Mesothelial cell of epicardium (in vitro differentiated cells): ENCODE measurements at regions not wholly inside any gene's neighbourhood (a gene's known extent, or its start where the extent isn't known, plus 50 kb on each side); places are given as distances from the start of the nearest gene placed in this dataset.

Experiments used
- DNase-seq, 2 experiments: peaks; one replicate each; pipeline ENCODE4 v3.0.0; 2021; ENCODE audit warnings: low spot score in 2 of 2; ENCODE audit not compliant: unreplicated experiment in 2 of 2
- H3K27ac Mint-ChIP-seq: 2 replicates; pipeline ENCODE4 v1.8.0; 2021; ENCODE audit warnings: mixed read lengths
- H3K27me3 Mint-ChIP-seq: 2 replicates; pipeline ENCODE4 v1.8.0; 2021; ENCODE audit warnings: low read depth, mixed read lengths
- H3K36me3 Mint-ChIP-seq: 2 replicates; pipeline ENCODE4 v1.8.0; 2021; ENCODE audit warnings: mixed read lengths
- H3K4me1 Mint-ChIP-seq: 2 replicates; pipeline ENCODE4 v1.8.0; 2021; ENCODE audit warnings: mixed read lengths
- H3K4me3 Mint-ChIP-seq: 2 replicates; pipeline ENCODE4 v1.8.0; 2021; ENCODE audit warnings: mild to moderate bottlenecking, moderate library complexity, mixed read lengths
- H3K9me3 Mint-ChIP-seq: 2 replicates; pipeline ENCODE4 v1.8.0; 2021; ENCODE audit warnings: mixed read lengths
- TF ChIP-seq, protein P1 (sequence below): fragments of 200-600 bp; sonication (generic); IDR thresholded peaks from one replicate; pipeline ENCODE4 v1.5.0; 2021; ENCODE audit warnings: antibody characterized with exemption; ENCODE audit not compliant: unreplicated experiment

DNA sequence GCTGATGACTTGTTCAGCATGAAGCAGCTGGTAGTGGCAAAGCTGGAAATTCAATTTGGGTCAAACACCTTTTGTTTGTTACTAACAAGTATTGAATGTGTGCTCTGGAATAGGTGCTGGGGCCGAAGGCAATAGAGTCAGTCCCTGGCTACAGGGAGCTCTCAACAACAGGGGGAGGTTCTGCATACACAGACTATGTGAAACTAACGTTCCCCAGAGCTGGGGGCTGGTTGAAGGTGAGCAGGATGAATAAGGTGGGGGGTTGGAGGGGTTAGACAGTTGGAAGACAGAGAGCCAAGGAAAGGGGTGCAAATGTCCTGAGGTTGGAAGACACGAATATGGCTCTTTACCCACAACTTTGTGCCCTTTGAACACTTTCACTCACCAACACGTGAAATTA lies 84.1 kb upstream of the PLPP4 start:
- Mint-ChIP-seq H3K9me3 (peaks cover 8% of the 10 kb centered on the region), H3K4me1 (no peaks in the 10 kb centered on the region), H3K4me3 (no peak overlapping the region), H3K27ac (no peak overlapping the region), H3K27me3 (peaks cover 46% of the 10 kb centered on the region), H3K36me3 (no peaks in the 10 kb centered on the region)
- DNase-seq: no peak
- TF ChIP-seq, protein P1, sequence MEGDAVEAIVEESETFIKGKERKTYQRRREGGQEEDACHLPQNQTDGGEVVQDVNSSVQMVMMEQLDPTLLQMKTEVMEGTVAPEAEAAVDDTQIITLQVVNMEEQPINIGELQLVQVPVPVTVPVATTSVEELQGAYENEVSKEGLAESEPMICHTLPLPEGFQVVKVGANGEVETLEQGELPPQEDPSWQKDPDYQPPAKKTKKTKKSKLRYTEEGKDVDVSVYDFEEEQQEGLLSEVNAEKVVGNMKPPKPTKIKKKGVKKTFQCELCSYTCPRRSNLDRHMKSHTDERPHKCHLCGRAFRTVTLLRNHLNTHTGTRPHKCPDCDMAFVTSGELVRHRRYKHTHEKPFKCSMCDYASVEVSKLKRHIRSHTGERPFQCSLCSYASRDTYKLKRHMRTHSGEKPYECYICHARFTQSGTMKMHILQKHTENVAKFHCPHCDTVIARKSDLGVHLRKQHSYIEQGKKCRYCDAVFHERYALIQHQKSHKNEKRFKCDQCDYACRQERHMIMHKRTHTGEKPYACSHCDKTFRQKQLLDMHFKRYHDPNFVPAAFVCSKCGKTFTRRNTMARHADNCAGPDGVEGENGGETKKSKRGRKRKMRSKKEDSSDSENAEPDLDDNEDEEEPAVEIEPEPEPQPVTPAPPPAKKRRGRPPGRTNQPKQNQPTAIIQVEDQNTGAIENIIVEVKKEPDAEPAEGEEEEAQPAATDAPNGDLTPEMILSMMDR: no peak

DNA sequence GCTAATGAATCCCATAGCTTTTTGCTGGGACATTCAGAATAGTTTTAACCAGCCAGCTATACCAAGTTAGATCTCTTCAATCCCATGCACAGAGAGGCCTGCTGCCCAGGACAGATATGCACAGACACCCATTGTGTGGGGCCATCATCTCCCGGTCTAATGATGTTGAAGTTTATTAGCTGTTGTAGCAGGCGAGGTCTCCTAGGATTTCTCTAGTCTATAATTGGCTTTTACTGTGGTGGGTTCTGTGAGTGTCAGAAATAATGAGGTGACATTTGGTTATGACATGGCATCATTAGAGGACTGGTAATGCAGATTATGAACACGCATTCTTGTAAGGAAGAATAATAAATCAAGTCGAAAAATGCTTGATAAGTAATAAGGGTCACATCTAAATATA lies 81.4 kb upstream of the PLPP4 start:
- no peak for DNase-seq
- no peaks in the 10 kb centered on the region for H3K4me1 Mint-ChIP-seq
- TF ChIP-seq, protein P1: no peak
- H3K27ac Mint-ChIP-seq: no peak overlapping the region
- no peaks in the 10 kb centered on the region for H3K36me3 Mint-ChIP-seq
- H3K27me3 Mint-ChIP-seq: peaks cover 27% of the 10 kb centered on the region
- no peak overlapping the region for H3K4me3 Mint-ChIP-seq
- peaks cover 7% of the 10 kb centered on the region for H3K9me3 Mint-ChIP-seq

DNA sequence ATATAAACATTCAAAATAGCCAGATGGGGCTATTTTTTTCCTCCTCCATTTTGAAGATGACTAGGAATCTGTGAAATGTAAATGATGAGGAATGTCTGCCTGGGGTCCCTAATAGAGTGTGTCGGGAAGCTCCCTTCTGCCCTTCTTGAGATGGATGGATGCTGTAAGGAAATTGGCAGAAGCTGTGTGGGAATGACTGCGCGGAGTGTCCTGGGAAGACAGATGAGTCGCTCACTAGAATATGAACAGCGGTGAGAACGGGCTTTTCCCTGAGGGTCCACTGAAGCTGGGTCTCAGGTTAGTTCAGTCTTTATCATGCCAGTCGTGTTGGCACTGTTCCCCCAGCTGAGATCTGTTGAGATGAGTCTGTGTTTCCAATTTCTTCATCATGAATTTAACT lies 75.1 kb upstream of the PLPP4 start:
- Mint-ChIP-seq H3K27me3 (peaks cover 8% of the 10 kb centered on the region), H3K9me3 (peaks cover 3% of the 10 kb centered on the region), H3K27ac (no peak overlapping the region), H3K4me3 (no peak overlapping the region), H3K4me1 (peaks cover 12% of the 10 kb centered on the region), H3K36me3 (no peaks in the 10 kb centered on the region)
- TF ChIP-seq, protein P1: no peak
- DNase-seq: no peak

DNA sequence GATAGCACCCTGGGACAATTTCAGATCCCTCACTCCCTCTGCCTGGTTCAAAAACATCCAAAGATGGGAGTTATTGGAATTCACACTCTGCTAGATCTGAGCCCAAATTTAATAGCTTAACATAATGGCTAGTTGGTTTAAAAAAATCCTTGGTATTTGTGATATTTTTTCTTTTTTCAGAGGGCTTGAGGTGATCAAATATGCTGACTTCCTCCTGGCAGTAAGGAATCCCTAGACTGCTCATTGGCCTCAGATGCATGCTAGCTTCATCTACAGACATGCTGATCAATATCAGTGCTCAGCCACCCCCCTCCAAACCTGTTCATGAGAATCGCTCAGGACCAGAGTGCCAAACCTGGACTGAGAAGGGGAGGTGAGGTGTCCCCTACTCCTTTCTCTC lies 74.7 kb upstream of the PLPP4 start:
- H3K27ac Mint-ChIP-seq: no peak overlapping the region

DNA sequence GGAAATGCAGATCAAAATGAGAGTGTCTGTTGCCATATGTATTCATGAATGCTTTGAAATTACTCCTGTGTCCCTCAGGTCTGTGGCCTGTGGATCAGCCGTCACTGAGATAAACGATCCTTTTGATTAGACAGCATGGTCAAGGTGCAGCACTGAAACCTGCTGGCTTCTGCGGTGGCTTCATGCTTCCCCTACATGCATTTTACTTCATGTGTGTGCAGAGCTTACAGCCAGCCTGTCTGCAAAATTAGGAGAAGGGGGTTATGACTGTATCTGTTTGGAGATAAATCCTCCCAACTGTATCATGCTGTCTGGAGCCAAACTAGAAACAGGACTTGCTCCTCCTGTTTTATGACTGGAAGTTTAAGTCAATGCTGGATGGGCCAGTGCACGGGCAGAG lies 71.0 kb upstream of the PLPP4 start:
- Mint-ChIP-seq H3K27ac (no peak overlapping the region), H3K27me3 (no peaks in the 10 kb centered on the region), H3K4me1 (peaks cover 13% of the 10 kb centered on the region), H3K36me3 (no peaks in the 10 kb centered on the region), H3K4me3 (no peak overlapping the region), H3K9me3 (no peaks in the 10 kb centered on the region)
- TF ChIP-seq, protein P1: no peak
- DNase-seq: no peak

More for the DNA sequence above, 74.7 kb upstream of the PLPP4 start:
- TF ChIP-seq, protein P1: no peak
- Mint-ChIP-seq H3K27me3 (peaks cover 6% of the 10 kb centered on the region), H3K4me1 (peaks cover 12% of the 10 kb centered on the region), H3K36me3 (no peaks in the 10 kb centered on the region), H3K9me3 (peaks cover 3% of the 10 kb centered on the region), H3K4me3 (no peak overlapping the region)
- no peak for DNase-seq

DNA sequence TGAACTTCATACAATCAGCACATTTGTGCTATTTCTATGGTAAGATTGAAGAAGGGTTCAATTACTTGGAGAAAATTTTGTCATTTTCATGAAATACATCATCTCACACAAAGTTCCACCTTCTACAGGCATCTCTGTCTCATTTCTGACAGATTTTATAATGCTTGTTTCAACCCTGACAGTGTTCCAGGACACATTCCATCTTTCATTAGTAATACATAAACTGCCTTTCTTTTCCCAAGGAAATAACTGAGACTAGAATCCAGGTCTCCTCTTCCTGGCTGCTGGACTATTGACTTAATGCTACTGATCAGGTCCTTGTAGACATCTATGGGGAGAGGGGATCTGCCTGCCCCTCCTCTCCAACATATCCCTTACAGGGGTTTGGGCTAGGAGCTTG lies 70.1 kb upstream of the PLPP4 start:
- no peaks in the 10 kb centered on the region for H3K27me3 Mint-ChIP-seq
- no peak overlapping the region for H3K27ac Mint-ChIP-seq
- H3K9me3 Mint-ChIP-seq: no peaks in the 10 kb centered on the region
- H3K36me3 Mint-ChIP-seq: no peaks in the 10 kb centered on the region
- DNase-seq: no peak
- TF ChIP-seq, protein P1: no peak
- no peak overlapping the region for H3K4me3 Mint-ChIP-seq
- H3K4me1 Mint-ChIP-seq: peaks cover 21% of the 10 kb centered on the region
